Hepatocyte (in vitro differentiated cells): ENCODE measurements at regions not wholly inside any gene's neighbourhood (a gene's known extent, or its start where the extent isn't known, plus 50 kb on each side); places are given as distances from the start of the nearest gene placed in this dataset.
A peak's percentile ranks its signal among the peaks of the same experiment; 100 is the strongest.

Experiments used
- DNase-seq: peaks from one replicate; pipeline ENCODE4 v3.0.0-alpha.2; 2016; ENCODE audit warnings: low spot score
- H2AFZ ChIP-seq: fragments of 200-600 bp; sonication (generic); 2 replicates; pipeline ENCODE4 v1.6.0; 2016; ENCODE audit warnings: antibody characterized with exemption, mild to moderate bottlenecking
- H3K27ac ChIP-seq: fragments of 200-600 bp; sonication (generic); 2 replicates; pipeline ENCODE4 v1.5.1; 2016; ENCODE audit warnings: mild to moderate bottlenecking
- H3K27me3 ChIP-seq: fragments of 200-600 bp; sonication (generic); 2 replicates; pipeline ENCODE4 v1.6.1; 2016
- H3K36me3 ChIP-seq: fragments of 200-600 bp; sonication (generic); replicated peaks from 2 replicates; pipeline ENCODE4 v1.5.1; 2016; ENCODE audit warnings: low read depth; ENCODE audit not compliant: insufficient read depth
- H3K4me1 ChIP-seq: fragments of 200-600 bp; sonication (generic); 2 replicates; pipeline ENCODE4 v1.5.1; 2016; ENCODE audit warnings: mild to moderate bottlenecking, moderate library complexity; ENCODE audit not compliant: insufficient read depth
- H3K4me2 ChIP-seq: fragments of 200-600 bp; sonication (generic); 2 replicates; pipeline ENCODE4 v1.6.0; 2016
- H3K4me3 ChIP-seq: fragments of 200-600 bp; sonication (generic); 2 replicates; pipeline ENCODE4 v1.5.1; 2016; ENCODE audit warnings: mild to moderate bottlenecking
- H3K79me2 ChIP-seq: fragments of 200-600 bp; sonication (generic); 2 replicates; pipeline ENCODE4 v1.6.0; 2017; ENCODE audit warnings: mild to moderate bottlenecking
- H3K9me2 ChIP-seq: fragments of 200-600 bp; sonication (generic); replicated peaks from 2 replicates; pipeline ENCODE4 v1.6.0; 2017; ENCODE audit warnings: mild to moderate bottlenecking; ENCODE audit not compliant: insufficient read depth
- H3K9me3 ChIP-seq: fragments of 200-600 bp; sonication (generic); 2 replicates; pipeline ENCODE4 v1.5.1; 2016; ENCODE audit warnings: low read depth, mild to moderate bottlenecking
- H4K20me1 ChIP-seq: fragments of 200-600 bp; sonication (generic); 2 replicates; pipeline ENCODE4 v1.6.0; 2016; ENCODE audit warnings: mild to moderate bottlenecking; ENCODE audit not compliant: insufficient read depth, poor library complexity, severe bottlenecking
- EZH2 ChIP-seq: fragments of 200-600 bp; sonication (generic); IDR thresholded peaks from 2 replicates; pipeline ENCODE4 v1.6.1; 2016; ENCODE audit warnings: antibody characterized with exemption, mild to moderate bottlenecking, borderline replicate concordance
- EZH2phosphoT487 ChIP-seq: fragments of 200-600 bp; sonication (generic); IDR thresholded peaks from one replicate; pipeline ENCODE4 v1.6.1; 2018; ENCODE audit warnings: antibody characterized with exemption, mild to moderate bottlenecking, low read depth, moderate library complexity; ENCODE audit not compliant: unreplicated experiment, severe bottlenecking
- WGBS: methylation state at CpG from one replicate; pipeline ENCODE4 v1.1.6; 2016; ENCODE audit warnings: low lambda C conversion rate; ENCODE audit errors: missing lambda C conversion rate; 5-methylcytosine and 5-hydroxymethylcytosine counted together
- TF ChIP-seq, protein P1 (sequence below): fragments of 200-600 bp; sonication (generic); IDR thresholded peaks from 2 replicates; pipeline ENCODE4 v1.5.1; 2016; ENCODE audit warnings: antibody characterized with exemption, mild to moderate bottlenecking; ENCODE audit not compliant: poor library complexity

DNA sequence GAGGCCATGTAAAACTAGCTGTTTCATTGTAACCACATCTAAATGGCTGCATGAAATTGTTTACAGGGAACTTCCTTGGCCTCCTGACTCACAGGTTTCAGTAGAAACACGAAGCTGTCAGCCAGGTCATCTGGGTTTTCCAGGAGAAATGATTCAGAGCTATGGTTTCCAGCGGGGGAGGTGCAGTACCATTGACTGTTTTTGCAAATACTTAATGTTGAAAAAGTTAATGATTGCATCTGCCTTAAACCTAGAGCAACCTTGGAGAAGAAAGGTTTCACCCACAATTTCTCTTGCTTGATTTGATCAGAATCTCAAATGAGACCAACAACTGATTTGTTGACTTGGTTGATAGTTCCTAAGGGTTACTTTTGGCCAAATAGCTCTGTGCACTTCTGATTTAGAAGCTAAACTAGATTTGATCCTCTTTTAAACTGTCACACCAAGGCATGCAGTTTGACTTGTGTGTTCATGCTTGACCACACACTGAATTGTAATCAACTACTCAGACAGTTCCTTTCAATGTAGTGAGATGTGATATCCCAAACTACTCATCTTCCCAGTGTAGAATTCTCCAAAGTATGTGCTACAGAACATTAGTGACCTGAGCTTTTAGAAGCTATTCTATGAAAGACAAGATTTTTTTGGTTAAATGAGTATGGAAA is 193.5 kb upstream of the CHST9 start:
- no peak overlapping the region for H3K4me3 ChIP-seq
- H3K9me3 ChIP-seq: no peaks in the 10 kb centered on the region
- H3K36me3 ChIP-seq: no peaks in the 10 kb centered on the region
- no peak overlapping the region for H3K4me2 ChIP-seq
- TF ChIP-seq EZH2 (no peak), EZH2phosphoT487 (no peak)
- TF ChIP-seq, protein P1, sequence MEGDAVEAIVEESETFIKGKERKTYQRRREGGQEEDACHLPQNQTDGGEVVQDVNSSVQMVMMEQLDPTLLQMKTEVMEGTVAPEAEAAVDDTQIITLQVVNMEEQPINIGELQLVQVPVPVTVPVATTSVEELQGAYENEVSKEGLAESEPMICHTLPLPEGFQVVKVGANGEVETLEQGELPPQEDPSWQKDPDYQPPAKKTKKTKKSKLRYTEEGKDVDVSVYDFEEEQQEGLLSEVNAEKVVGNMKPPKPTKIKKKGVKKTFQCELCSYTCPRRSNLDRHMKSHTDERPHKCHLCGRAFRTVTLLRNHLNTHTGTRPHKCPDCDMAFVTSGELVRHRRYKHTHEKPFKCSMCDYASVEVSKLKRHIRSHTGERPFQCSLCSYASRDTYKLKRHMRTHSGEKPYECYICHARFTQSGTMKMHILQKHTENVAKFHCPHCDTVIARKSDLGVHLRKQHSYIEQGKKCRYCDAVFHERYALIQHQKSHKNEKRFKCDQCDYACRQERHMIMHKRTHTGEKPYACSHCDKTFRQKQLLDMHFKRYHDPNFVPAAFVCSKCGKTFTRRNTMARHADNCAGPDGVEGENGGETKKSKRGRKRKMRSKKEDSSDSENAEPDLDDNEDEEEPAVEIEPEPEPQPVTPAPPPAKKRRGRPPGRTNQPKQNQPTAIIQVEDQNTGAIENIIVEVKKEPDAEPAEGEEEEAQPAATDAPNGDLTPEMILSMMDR: no peak
- H3K27ac ChIP-seq: peak overlapping the region; percentile 46
- peaks cover 6% of the 10 kb centered on the region for H3K4me1 ChIP-seq
- peak; percentile 69 for DNase-seq
- H3K79me2 ChIP-seq: no peaks in the 10 kb centered on the region
- no peak overlapping the region for H2AFZ ChIP-seq
- no peaks in the 10 kb centered on the region for H4K20me1 ChIP-seq
- H3K27me3 ChIP-seq: no peaks in the 10 kb centered on the region
- no peaks in the 10 kb centered on the region for H3K9me2 ChIP-seq
- WGBS: 37% methylated on average over 2 of the region's 2 CpGs

DNA sequence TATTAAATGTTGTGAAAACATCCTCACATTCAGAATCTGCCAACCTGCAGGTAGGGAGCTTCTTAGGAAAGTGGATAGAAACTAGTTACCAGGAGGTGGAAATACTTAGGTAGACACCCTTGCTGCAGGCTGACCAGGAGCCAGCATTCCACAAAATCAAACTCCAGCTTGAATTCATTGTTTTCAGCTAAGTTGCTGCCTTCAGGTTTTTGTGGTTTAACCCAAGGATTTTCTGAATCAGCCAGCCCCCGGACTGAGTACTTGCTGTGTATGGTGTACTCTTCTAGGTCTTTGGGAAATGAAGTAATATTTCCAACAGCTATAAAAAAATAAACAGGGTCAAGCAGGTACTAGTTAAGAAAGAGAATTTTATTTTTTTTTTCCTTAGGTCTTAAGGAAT is 192.1 kb upstream of the CHST9 start:
- no peaks in the 10 kb centered on the region for H4K20me1 ChIP-seq
- no peak overlapping the region for H3K4me3 ChIP-seq
- H3K36me3 ChIP-seq: no peaks in the 10 kb centered on the region
- H3K79me2 ChIP-seq: no peaks in the 10 kb centered on the region
- DNase-seq: no peak
- H2AFZ ChIP-seq: no peak overlapping the region
- no peaks in the 10 kb centered on the region for H3K27me3 ChIP-seq
- H3K4me2 ChIP-seq: no peak overlapping the region
- TF ChIP-seq EZH2: no peak
- TF ChIP-seq EZH2phosphoT487: no peak
- TF ChIP-seq, protein P1: no peak
- H3K4me1 ChIP-seq: peaks cover 6% of the 10 kb centered on the region
- 68% methylated on average over 1 of the region's 1 CpG for WGBS
- H3K9me3 ChIP-seq: no peaks in the 10 kb centered on the region
- H3K27ac ChIP-seq: no peak overlapping the region
- no peaks in the 10 kb centered on the region for H3K9me2 ChIP-seq

DNA sequence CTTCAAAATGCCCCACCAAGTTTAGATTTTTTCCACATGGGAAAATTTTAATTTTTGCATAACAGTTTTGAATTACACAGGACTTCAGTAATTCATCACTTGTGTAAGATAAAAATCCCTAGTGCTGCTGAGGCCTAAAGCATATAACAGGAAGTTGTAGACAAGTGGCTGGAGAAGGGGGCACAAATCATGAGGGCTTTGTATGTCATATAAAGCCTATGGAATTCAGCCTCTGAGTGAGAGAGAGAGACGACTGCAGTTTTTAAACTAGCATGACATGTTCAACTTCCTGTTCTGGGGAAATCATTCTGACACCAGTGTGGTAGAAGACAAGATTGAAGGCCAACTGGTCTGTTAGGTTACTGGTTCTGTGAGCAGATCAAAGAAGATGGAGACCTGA is 187.3 kb upstream of the CHST9 start:
- Histone ChIP-seq H3K4me2 (no peak overlapping the region), H3K27me3 (no peaks in the 10 kb centered on the region), H3K27ac (no peak overlapping the region), H2AFZ (no peak overlapping the region), H4K20me1 (no peaks in the 10 kb centered on the region), H3K4me1 (no peaks in the 10 kb centered on the region), H3K36me3 (no peaks in the 10 kb centered on the region), H3K4me3 (no peak overlapping the region), H3K9me2 (no peaks in the 10 kb centered on the region), H3K79me2 (no peaks in the 10 kb centered on the region), H3K9me3 (no peaks in the 10 kb centered on the region)
- TF ChIP-seq EZH2 (no peak), EZH2phosphoT487 (no peak)
- TF ChIP-seq, protein P1: no peak
- 42% methylated on average over 1 of the region's 1 CpG for WGBS
- DNase-seq: no peak
